Suprapubic skin (tissue), 4 donors: ENCODE measurements at regions not wholly inside any gene's neighbourhood (a gene's known extent, or its start where the extent isn't known, plus 50 kb on each side); places are given as distances from the start of the nearest gene placed in this dataset.

Experiments
- POLR2A ChIP-seq, 2 donors: fragments of 450-650 bp; IDR thresholded peaks; one replicate each; pipeline ENCODE4 v1.6.1; 2017; ENCODE audit warnings: antibody characterized with exemption in 2 of 2, mild to moderate bottlenecking in 2 of 2, moderate library complexity in 2 of 2
- POLR2AphosphoS5 ChIP-seq, 3 donors: sonication (generic); formaldehyde crosslinking; IDR thresholded peaks; one replicate each; pipeline ENCODE4 v1.6.1; 2017; ENCODE audit warnings: antibody characterized with exemption in 3 of 3
- TF ChIP-seq, protein P1 (sequence below), 2 donors: fragments of 200-600 bp in 1 of 2; fragments of 450-650 bp in 1 of 2; sonication (generic) in 1 of 2; IDR thresholded peaks; one replicate each; pipeline ENCODE4 v1.5.1; 2016 to 2019; ENCODE audit warnings: antibody characterized with exemption in 2 of 2, mild to moderate bottlenecking in 1 of 2, moderate library complexity in 1 of 2

DNA sequence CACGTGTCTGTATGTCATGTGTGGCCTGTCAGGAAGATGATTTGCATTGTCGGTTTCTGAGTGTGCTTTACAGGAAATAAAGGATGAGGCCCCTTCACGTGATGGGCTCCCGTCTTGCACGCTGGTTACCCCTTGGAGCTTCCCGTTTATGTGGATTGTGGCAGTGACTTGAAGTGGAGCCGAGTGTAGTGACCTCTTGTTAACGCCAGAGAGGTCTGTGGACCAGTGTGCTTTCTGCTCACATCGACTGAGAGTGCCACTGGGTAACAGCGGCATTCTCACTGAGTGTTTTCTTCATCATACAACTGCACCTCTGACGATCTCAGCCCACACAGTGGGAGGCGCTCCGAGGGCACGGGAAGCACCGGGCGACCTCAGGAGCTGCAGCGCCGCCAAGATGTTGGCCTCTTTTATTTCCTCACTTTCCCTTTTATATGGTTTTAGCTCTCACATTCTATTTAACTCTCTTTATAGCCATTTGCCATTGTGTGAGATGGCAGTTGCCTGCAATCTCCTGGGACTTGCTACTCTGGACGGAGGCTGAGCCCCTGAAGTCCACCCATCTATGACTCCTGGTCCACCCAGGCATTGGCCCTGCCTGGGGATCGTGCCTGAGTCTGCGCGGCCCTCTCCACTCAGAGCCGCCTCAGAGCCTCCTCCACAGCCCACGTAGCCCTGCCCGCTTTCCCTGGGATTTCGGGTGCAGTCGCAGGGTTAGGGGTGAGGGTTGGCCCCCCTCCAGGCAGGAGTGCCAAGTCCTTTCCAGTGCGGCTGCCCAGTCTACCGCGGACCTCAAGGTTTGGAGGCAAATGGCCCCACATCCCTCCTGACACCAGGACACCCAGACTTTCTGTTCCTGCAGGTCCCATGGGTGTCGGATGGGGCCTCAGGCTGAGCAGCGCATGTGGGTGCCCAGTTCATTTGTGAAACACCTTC, 238.9 kb downstream of the ERMARD start:
- TF ChIP-seq, protein P1, sequence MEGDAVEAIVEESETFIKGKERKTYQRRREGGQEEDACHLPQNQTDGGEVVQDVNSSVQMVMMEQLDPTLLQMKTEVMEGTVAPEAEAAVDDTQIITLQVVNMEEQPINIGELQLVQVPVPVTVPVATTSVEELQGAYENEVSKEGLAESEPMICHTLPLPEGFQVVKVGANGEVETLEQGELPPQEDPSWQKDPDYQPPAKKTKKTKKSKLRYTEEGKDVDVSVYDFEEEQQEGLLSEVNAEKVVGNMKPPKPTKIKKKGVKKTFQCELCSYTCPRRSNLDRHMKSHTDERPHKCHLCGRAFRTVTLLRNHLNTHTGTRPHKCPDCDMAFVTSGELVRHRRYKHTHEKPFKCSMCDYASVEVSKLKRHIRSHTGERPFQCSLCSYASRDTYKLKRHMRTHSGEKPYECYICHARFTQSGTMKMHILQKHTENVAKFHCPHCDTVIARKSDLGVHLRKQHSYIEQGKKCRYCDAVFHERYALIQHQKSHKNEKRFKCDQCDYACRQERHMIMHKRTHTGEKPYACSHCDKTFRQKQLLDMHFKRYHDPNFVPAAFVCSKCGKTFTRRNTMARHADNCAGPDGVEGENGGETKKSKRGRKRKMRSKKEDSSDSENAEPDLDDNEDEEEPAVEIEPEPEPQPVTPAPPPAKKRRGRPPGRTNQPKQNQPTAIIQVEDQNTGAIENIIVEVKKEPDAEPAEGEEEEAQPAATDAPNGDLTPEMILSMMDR (IDR thresholded peaks at IDR 0.05): no peak
- TF ChIP-seq POLR2AphosphoS5 (IDR thresholded peaks at IDR 0.05): no peak
- no peak for TF ChIP-seq POLR2A (IDR thresholded peaks at IDR 0.05)
